ENCODE measurements at regions not wholly inside any gene's neighbourhood (a gene's known extent, or its start where the extent isn't known, plus 50 kb on each side); places are given as distances from the start of the nearest gene placed in this dataset.

DNA sequence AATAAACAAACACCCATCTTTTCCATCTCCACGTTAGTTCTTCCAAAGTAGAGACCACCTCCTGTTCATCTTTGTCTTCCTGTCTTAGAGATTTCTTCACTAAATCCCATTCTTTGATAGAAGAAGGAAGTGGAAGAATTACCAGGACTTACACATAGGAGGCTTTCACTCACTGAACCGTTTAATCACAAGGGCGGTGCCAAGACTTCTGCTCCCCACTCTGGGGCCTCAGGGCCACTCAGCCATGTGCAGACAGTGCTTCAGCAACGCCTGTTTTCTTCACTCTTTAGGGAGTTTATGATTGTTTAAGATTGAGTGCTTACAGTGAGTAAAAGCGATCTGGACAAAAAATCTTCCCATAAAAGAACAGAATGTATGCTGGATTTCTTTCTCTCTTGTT lies 63.9 kb upstream of the SORCS3 start:
- TF ChIP-seq, protein P1, sequence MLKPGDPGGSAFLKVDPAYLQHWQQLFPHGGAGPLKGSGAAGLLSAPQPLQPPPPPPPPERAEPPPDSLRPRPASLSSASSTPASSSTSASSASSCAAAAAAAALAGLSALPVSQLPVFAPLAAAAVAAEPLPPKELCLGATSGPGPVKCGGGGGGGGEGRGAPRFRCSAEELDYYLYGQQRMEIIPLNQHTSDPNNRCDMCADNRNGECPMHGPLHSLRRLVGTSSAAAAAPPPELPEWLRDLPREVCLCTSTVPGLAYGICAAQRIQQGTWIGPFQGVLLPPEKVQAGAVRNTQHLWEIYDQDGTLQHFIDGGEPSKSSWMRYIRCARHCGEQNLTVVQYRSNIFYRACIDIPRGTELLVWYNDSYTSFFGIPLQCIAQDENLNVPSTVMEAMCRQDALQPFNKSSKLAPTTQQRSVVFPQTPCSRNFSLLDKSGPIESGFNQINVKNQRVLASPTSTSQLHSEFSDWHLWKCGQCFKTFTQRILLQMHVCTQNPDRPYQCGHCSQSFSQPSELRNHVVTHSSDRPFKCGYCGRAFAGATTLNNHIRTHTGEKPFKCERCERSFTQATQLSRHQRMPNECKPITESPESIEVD (tag by site-specific recombination; IDR thresholded peaks at IDR 0.05) = no peak
- TF ChIP-seq PRDM1 (tag by site-specific recombination; IDR thresholded peaks at IDR 0.05) (no peak), BCL11A (tag by site-specific recombination; IDR thresholded peaks at IDR 0.05; ENCODE audit: low read depth) (no peak), SALL2 (tag by site-specific recombination; IDR thresholded peaks at IDR 0.05; ENCODE audit: borderline replicate concordance) (no peak), ZNF629 (tag by site-specific recombination; IDR thresholded peaks at IDR 0.05) (no peak), ZNF133 (tag by site-specific recombination; IDR thresholded peaks at IDR 0.05) (no peak), ZNF510 (tag by site-specific recombination; IDR thresholded peaks at IDR 0.05; ENCODE audit: insufficient replicate concordance) (no peak), ZNF354C (tag by site-specific recombination; IDR thresholded peaks at IDR 0.05; ENCODE audit: borderline replicate concordance, low read depth) (no peak)
- TF ChIP-seq, protein P2, sequence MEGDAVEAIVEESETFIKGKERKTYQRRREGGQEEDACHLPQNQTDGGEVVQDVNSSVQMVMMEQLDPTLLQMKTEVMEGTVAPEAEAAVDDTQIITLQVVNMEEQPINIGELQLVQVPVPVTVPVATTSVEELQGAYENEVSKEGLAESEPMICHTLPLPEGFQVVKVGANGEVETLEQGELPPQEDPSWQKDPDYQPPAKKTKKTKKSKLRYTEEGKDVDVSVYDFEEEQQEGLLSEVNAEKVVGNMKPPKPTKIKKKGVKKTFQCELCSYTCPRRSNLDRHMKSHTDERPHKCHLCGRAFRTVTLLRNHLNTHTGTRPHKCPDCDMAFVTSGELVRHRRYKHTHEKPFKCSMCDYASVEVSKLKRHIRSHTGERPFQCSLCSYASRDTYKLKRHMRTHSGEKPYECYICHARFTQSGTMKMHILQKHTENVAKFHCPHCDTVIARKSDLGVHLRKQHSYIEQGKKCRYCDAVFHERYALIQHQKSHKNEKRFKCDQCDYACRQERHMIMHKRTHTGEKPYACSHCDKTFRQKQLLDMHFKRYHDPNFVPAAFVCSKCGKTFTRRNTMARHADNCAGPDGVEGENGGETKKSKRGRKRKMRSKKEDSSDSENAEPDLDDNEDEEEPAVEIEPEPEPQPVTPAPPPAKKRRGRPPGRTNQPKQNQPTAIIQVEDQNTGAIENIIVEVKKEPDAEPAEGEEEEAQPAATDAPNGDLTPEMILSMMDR (tag by site-specific recombination; IDR thresholded peaks at IDR 0.05) = no peak
- TF ChIP-seq, protein P3, sequence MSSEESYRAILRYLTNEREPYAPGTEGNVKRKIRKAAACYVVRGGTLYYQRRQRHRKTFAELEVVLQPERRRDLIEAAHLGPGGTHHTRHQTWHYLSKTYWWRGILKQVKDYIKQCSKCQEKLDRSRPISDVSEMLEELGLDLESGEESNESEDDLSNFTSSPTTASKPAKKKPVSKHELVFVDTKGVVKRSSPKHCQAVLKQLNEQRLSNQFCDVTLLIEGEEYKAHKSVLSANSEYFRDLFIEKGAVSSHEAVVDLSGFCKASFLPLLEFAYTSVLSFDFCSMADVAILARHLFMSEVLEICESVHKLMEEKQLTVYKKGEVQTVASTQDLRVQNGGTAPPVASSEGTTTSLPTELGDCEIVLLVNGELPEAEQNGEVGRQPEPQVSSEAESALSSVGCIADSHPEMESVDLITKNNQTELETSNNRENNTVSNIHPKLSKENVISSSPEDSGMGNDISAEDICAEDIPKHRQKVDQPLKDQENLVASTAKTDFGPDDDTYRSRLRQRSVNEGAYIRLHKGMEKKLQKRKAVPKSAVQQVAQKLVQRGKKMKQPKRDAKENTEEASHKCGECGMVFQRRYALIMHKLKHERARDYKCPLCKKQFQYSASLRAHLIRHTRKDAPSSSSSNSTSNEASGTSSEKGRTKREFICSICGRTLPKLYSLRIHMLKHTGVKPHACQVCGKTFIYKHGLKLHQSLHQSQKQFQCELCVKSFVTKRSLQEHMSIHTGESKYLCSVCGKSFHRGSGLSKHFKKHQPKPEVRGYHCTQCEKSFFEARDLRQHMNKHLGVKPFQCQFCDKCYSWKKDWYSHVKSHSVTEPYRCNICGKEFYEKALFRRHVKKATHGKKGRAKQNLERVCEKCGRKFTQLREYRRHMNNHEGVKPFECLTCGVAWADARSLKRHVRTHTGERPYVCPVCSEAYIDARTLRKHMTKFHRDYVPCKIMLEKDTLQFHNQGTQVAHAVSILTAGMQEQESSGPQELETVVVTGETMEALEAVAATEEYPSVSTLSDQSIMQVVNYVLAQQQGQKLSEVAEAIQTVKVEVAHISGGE (tag by site-specific recombination; conservative IDR thresholded peaks at IDR 0.05; ENCODE audit: low read depth) = no peak
- TF ChIP-seq, protein P4, sequence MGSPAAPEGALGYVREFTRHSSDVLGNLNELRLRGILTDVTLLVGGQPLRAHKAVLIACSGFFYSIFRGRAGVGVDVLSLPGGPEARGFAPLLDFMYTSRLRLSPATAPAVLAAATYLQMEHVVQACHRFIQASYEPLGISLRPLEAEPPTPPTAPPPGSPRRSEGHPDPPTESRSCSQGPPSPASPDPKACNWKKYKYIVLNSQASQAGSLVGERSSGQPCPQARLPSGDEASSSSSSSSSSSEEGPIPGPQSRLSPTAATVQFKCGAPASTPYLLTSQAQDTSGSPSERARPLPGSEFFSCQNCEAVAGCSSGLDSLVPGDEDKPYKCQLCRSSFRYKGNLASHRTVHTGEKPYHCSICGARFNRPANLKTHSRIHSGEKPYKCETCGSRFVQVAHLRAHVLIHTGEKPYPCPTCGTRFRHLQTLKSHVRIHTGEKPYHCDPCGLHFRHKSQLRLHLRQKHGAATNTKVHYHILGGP (tag by site-specific recombination; IDR thresholded peaks at IDR 0.05) = no peak
- TF ChIP-seq, protein P5, sequence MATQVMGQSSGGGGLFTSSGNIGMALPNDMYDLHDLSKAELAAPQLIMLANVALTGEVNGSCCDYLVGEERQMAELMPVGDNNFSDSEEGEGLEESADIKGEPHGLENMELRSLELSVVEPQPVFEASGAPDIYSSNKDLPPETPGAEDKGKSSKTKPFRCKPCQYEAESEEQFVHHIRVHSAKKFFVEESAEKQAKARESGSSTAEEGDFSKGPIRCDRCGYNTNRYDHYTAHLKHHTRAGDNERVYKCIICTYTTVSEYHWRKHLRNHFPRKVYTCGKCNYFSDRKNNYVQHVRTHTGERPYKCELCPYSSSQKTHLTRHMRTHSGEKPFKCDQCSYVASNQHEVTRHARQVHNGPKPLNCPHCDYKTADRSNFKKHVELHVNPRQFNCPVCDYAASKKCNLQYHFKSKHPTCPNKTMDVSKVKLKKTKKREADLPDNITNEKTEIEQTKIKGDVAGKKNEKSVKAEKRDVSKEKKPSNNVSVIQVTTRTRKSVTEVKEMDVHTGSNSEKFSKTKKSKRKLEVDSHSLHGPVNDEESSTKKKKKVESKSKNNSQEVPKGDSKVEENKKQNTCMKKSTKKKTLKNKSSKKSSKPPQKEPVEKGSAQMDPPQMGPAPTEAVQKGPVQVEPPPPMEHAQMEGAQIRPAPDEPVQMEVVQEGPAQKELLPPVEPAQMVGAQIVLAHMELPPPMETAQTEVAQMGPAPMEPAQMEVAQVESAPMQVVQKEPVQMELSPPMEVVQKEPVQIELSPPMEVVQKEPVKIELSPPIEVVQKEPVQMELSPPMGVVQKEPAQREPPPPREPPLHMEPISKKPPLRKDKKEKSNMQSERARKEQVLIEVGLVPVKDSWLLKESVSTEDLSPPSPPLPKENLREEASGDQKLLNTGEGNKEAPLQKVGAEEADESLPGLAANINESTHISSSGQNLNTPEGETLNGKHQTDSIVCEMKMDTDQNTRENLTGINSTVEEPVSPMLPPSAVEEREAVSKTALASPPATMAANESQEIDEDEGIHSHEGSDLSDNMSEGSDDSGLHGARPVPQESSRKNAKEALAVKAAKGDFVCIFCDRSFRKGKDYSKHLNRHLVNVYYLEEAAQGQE (tag by site-specific recombination; IDR thresholded peaks at IDR 0.05) = no peak
- TF ChIP-seq, protein P6, sequence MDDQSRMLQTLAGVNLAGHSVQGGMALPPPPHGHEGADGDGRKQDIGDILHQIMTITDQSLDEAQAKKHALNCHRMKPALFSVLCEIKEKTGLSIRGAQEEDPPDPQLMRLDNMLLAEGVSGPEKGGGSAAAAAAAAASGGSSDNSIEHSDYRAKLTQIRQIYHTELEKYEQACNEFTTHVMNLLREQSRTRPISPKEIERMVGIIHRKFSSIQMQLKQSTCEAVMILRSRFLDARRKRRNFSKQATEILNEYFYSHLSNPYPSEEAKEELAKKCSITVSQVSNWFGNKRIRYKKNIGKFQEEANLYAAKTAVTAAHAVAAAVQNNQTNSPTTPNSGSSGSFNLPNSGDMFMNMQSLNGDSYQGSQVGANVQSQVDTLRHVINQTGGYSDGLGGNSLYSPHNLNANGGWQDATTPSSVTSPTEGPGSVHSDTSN (CRISPR knock-in tag; IDR thresholded peaks at IDR 0.05) = no peak
